Activated T-helper 1 cell treated with anti-CD3 and anti-CD28 coated beads, Interleukin-12 subunit alpha, Interleukin-12 subunit beta, Interleukin-2, Interleukin-4 antibody, amounts not matched to agents 30 ng/mL and 10 ng/mL and 1 ng/mL, durations not matched to agents 14 hours and 24 hours and 36 hours (primary cell): ENCODE measurements at regions not wholly inside any gene's neighbourhood (a gene's known extent, or its start where the extent isn't known, plus 50 kb on each side); places are given as distances from the start of the nearest gene placed in this dataset.

Source experiments
- DNase-seq: peaks from one replicate; pipeline ENCODE4 v3.0.0; 2021; ENCODE audit warnings: low spot score
- H3K27ac Mint-ChIP-seq: one replicate; pipeline ENCODE4 v1.8.0; 2021; ENCODE audit warnings: mild to moderate bottlenecking, mixed read lengths
- H3K27me3 Mint-ChIP-seq: one replicate; pipeline ENCODE4 v1.8.0; 2022; ENCODE audit warnings: mild to moderate bottlenecking, moderate library complexity, mixed read lengths; ENCODE audit not compliant: insufficient read depth
- H3K36me3 Mint-ChIP-seq: one replicate; pipeline ENCODE4 v1.8.0; 2021; ENCODE audit warnings: low read depth, mixed read lengths
- H3K4me1 Mint-ChIP-seq: one replicate; pipeline ENCODE4 v1.8.0; 2021; ENCODE audit warnings: low read depth, mixed read lengths
- H3K4me3 Mint-ChIP-seq: one replicate; pipeline ENCODE4 v1.8.0; 2021; ENCODE audit warnings: mild to moderate bottlenecking, moderate library complexity, mixed read lengths
- H3K9me3 Mint-ChIP-seq: one replicate; pipeline ENCODE4 v1.8.0; 2021; ENCODE audit warnings: mixed read lengths
- intact Hi-C: fragments of 100-400 bp; cut with micrococcal nuclease; formaldehyde crosslinking; loops from one replicate; pipeline ENCODE4 v1.15.1; 2024

- Mint-ChIP-seq H3K27me3 (peaks cover 3% of the 10 kb centered on the region), H3K4me3 (no peak overlapping the region), H3K36me3 (no peaks in the 10 kb centered on the region), H3K9me3 (no peaks in the 10 kb centered on the region), H3K4me1 (no peaks in the 10 kb centered on the region), H3K27ac (no peak overlapping the region)
- no peak for DNase-seq
- intact Hi-C loops, result no loop called here
Measured at GRCh38 chr6:1257778-1258177, 54.1 kb upstream of the FOXQ1 start.

GRCh38 chr6:1256435-1257008, 55.4 kb upstream of the FOXQ1 start:
- Mint-ChIP-seq H3K27me3 (peaks cover 5% of the 10 kb centered on the region), H3K27ac (no peak overlapping the region), H3K4me3 (no peak overlapping the region), H3K36me3 (no peaks in the 10 kb centered on the region), H3K4me1 (no peaks in the 10 kb centered on the region), H3K9me3 (no peaks in the 10 kb centered on the region)
- DNase-seq, result no peak
- intact Hi-C loops, result no loop called here

- no peak overlapping the region for H3K27ac Mint-ChIP-seq
- H3K4me3 Mint-ChIP-seq, result no peak overlapping the region
- H3K4me1 Mint-ChIP-seq, result no peaks in the 10 kb centered on the region
- H3K9me3 Mint-ChIP-seq, result no peaks in the 10 kb centered on the region
- H3K27me3 Mint-ChIP-seq, result peaks cover 5% of the 10 kb centered on the region
- H3K36me3 Mint-ChIP-seq, result no peaks in the 10 kb centered on the region
- intact Hi-C loops, result no loop called here
- DNase-seq, result no peak
Measured at GRCh38 chr6:1255636-1256365, 56.1 kb upstream of the FOXQ1 start.

- DNase-seq, result no peak
- peaks cover 3% of the 10 kb centered on the region for H3K27me3 Mint-ChIP-seq
- intact Hi-C loops, result no loop called here
- H3K4me3 Mint-ChIP-seq, result no peak overlapping the region
- no peaks in the 10 kb centered on the region for H3K4me1 Mint-ChIP-seq
- H3K36me3 Mint-ChIP-seq, result no peaks in the 10 kb centered on the region
- no peak overlapping the region for H3K27ac Mint-ChIP-seq
- no peaks in the 10 kb centered on the region for H3K9me3 Mint-ChIP-seq
Measured at GRCh38 chr6:1254326-1254725, 57.6 kb upstream of the FOXQ1 start.

GRCh38 chr6:1253816-1254215, 58.1 kb upstream of the FOXQ1 start:
- no peak for DNase-seq
- no peaks in the 10 kb centered on the region for H3K9me3 Mint-ChIP-seq
- no peak overlapping the region for H3K27ac Mint-ChIP-seq
- intact Hi-C loops, result no loop called here
- no peaks in the 10 kb centered on the region for H3K36me3 Mint-ChIP-seq
- no peaks in the 10 kb centered on the region for H3K4me1 Mint-ChIP-seq
- H3K4me3 Mint-ChIP-seq, result no peak overlapping the region
- H3K27me3 Mint-ChIP-seq, result peaks cover 4% of the 10 kb centered on the region

GRCh38 chr6:1251198-1252155, 60.4 kb upstream of the FOXQ1 start:
- intact Hi-C loops, result no loop called here
- no peak for DNase-seq
- H3K27ac Mint-ChIP-seq, result no peak overlapping the region
- H3K4me3 Mint-ChIP-seq, result no peak overlapping the region
- peaks cover 6% of the 10 kb centered on the region for H3K27me3 Mint-ChIP-seq
- no peaks in the 10 kb centered on the region for H3K4me1 Mint-ChIP-seq
- no peaks in the 10 kb centered on the region for H3K9me3 Mint-ChIP-seq
- H3K36me3 Mint-ChIP-seq, result no peaks in the 10 kb centered on the region

- peaks cover 6% of the 10 kb centered on the region for H3K27me3 Mint-ChIP-seq
- no peaks in the 10 kb centered on the region for H3K36me3 Mint-ChIP-seq
- intact Hi-C loops, result no loop called here
- no peaks in the 10 kb centered on the region for H3K4me1 Mint-ChIP-seq
- no peak for DNase-seq
- no peak overlapping the region for H3K27ac Mint-ChIP-seq
- no peak overlapping the region for H3K4me3 Mint-ChIP-seq
- H3K9me3 Mint-ChIP-seq, result no peaks in the 10 kb centered on the region
Measured at GRCh38 chr6:1250489-1251197, 61.3 kb upstream of the FOXQ1 start.

GRCh38 chr6:1247894-1248293, 64.0 kb upstream of the FOXQ1 start:
- no peak overlapping the region for H3K27ac Mint-ChIP-seq
- H3K36me3 Mint-ChIP-seq, result no peaks in the 10 kb centered on the region
- H3K27me3 Mint-ChIP-seq, result peaks cover 6% of the 10 kb centered on the region
- H3K4me3 Mint-ChIP-seq, result no peak overlapping the region
- no peaks in the 10 kb centered on the region for H3K4me1 Mint-ChIP-seq
- no peaks in the 10 kb centered on the region for H3K9me3 Mint-ChIP-seq
- no peak for DNase-seq
- intact Hi-C loops, result no loop called here

- intact Hi-C loops, result no loop called here
- Mint-ChIP-seq H3K4me1 (no peaks in the 10 kb centered on the region), H3K9me3 (no peaks in the 10 kb centered on the region), H3K27ac (no peak overlapping the region), H3K27me3 (peaks cover 4% of the 10 kb centered on the region), H3K4me3 (no peak overlapping the region), H3K36me3 (no peaks in the 10 kb centered on the region)
- DNase-seq, result no peak
Measured at GRCh38 chr6:1247056-1247455, 64.8 kb upstream of the FOXQ1 start.

GRCh38 chr6:1244941-1245340, 67.0 kb upstream of the FOXQ1 start:
- Mint-ChIP-seq H3K27me3 (peaks cover 4% of the 10 kb centered on the region), H3K9me3 (no peaks in the 10 kb centered on the region), H3K27ac (no peak overlapping the region), H3K36me3 (no peaks in the 10 kb centered on the region), H3K4me1 (no peaks in the 10 kb centered on the region), H3K4me3 (no peak overlapping the region)
- DNase-seq, result no peak
- intact Hi-C loops, result no loop called here

GRCh38 chr6:1244278-1244677, 67.6 kb upstream of the FOXQ1 start:
- H3K27ac Mint-ChIP-seq, result no peak overlapping the region
- DNase-seq, result no peak
- no peak overlapping the region for H3K4me3 Mint-ChIP-seq
- intact Hi-C loops, result no loop called here
- peaks cover 2% of the 10 kb centered on the region for H3K27me3 Mint-ChIP-seq
- no peaks in the 10 kb centered on the region for H3K9me3 Mint-ChIP-seq
- H3K36me3 Mint-ChIP-seq, result no peaks in the 10 kb centered on the region
- no peaks in the 10 kb centered on the region for H3K4me1 Mint-ChIP-seq

GRCh38 chr6:1242446-1242845, 69.5 kb upstream of the FOXQ1 start:
- Mint-ChIP-seq H3K27ac (no peak overlapping the region), H3K4me3 (no peak overlapping the region), H3K27me3 (no peaks in the 10 kb centered on the region), H3K4me1 (no peaks in the 10 kb centered on the region), H3K9me3 (no peaks in the 10 kb centered on the region), H3K36me3 (no peaks in the 10 kb centered on the region)
- intact Hi-C loops, result no loop called here
- no peak for DNase-seq
